PC-9 (cell line): ENCODE measurements at regions not wholly inside any gene's neighbourhood (a gene's known extent, or its start where the extent isn't known, plus 50 kb on each side); places are given as distances from the start of the nearest gene placed in this dataset.

Source experiments
- BruUV-seq: library from RNA; stranded (reverse); fragments of 400-500 nt; replicated peaks from 2 replicates; lab custom pipeline; 2021; lab: Mats Ljungman, UMichigan
- CTCF ChIA-PET: fragments of 300-600 bp; sonication (Branson Sonifier 250); formaldehyde crosslinking; loops from one replicate; lab custom pipeline; 2022; ENCODE audit warnings: antibody characterized with exemption; lab: Charles Lee
- POLR2A ChIA-PET: fragments of 300-600 bp; sonication (Branson Sonifier 250); formaldehyde crosslinking; loops from one replicate; lab custom pipeline; 2022; ENCODE audit warnings: antibody characterized with exemption; ENCODE audit not compliant: unreplicated experiment; lab: Charles Lee
- DNase-seq, 2 experiments: peaks; one replicate each; pipeline versions ENCODE4 v3.0.0 to v3.0.0-alpha.2; 2015 to 2022; ENCODE audit warnings: mixed read lengths in 1 of 2
- H2AFZ ChIP-seq: fragments of 200-600 bp; sonication (generic); 2 replicates; pipeline ENCODE4 v1.8.1; 2017; ENCODE audit warnings: antibody characterized with exemption
- H3F3A ChIP-seq: fragments of 200-600 bp; sonication (generic); 2 replicates; pipeline ENCODE4 v1.8.1; 2017; ENCODE audit warnings: antibody characterized with exemption, mild to moderate bottlenecking, low read depth; ENCODE audit not compliant: insufficient read depth
- H3K27ac ChIP-seq: fragments of 200-600 bp; sonication (generic); 2 replicates; pipeline ENCODE4 v1.6.1; 2016; ENCODE audit warnings: mixed run types
- H3K27me3 ChIP-seq: fragments of 200-600 bp; sonication (generic); 2 replicates; pipeline ENCODE4 v1.6.1; 2016; ENCODE audit warnings: low read depth, mixed run types; ENCODE audit not compliant: insufficient read depth
- H3K36me3 ChIP-seq: fragments of 200-600 bp; sonication (generic); 2 replicates; pipeline ENCODE4 v1.6.1; 2016; ENCODE audit warnings: low read depth, mixed run types
- H3K4me1 ChIP-seq: fragments of 200-600 bp; sonication (generic); replicated peaks from 2 replicates; pipeline ENCODE4 v1.6.1; 2016; ENCODE audit warnings: mixed run types; ENCODE audit not compliant: insufficient read depth
- H3K4me2 ChIP-seq: fragments of 200-600 bp; sonication (generic); 2 replicates; pipeline ENCODE4 v1.6.1; 2017; ENCODE audit warnings: mixed run types
- H3K4me3 ChIP-seq: fragments of 200-600 bp; sonication (generic); 2 replicates; pipeline ENCODE4 v1.6.1; 2016; ENCODE audit warnings: mixed run types
- H3K79me2 ChIP-seq: fragments of 200-600 bp; sonication (generic); 2 replicates; pipeline ENCODE4 v1.6.1; 2017; ENCODE audit warnings: low read depth, mixed run types
- H3K9me2 ChIP-seq: fragments of 200-600 bp; sonication (generic); 2 replicates; pipeline ENCODE4 v1.8.1; 2017; ENCODE audit warnings: mild to moderate bottlenecking; ENCODE audit not compliant: insufficient read depth
- H3K9me3 ChIP-seq: fragments of 200-600 bp; sonication (generic); 2 replicates; pipeline ENCODE4 v1.8.1; 2016; ENCODE audit warnings: low read depth; ENCODE audit not compliant: insufficient read depth
- H4K20me1 ChIP-seq: fragments of 200-600 bp; sonication (generic); 2 replicates; pipeline ENCODE4 v1.8.1; 2017; ENCODE audit not compliant: insufficient read depth
- EZH2 ChIP-seq: fragments of 200-600 bp; sonication (generic); IDR thresholded peaks from 2 replicates; pipeline ENCODE4 v1.8.0; 2017; ENCODE audit warnings: antibody characterized with exemption, low read depth
- intact Hi-C: fragments of 100-400 bp; cut with micrococcal nuclease; formaldehyde crosslinking; loops from one replicate; pipeline ENCODE4 v1.10.0; 2022; ENCODE audit not compliant: unreplicated experiment
- TF ChIP-seq, protein P1 (sequence below): fragments of 200-600 bp; sonication (generic); conservative IDR thresholded peaks from 2 replicates; pipeline ENCODE4 v1.6.1; 2017; ENCODE audit warnings: mixed run types, antibody characterized with exemption, mild to moderate bottlenecking, moderate library complexity

GRCh38 chr5:174433098-174433497 lies 291.3 kb upstream of the MSX2 start:
- Histone ChIP-seq H3F3A (no peaks in the 10 kb centered on the region), H3K9me3 (no peaks in the 10 kb centered on the region), H3K36me3 (no peaks in the 10 kb centered on the region), H2AFZ (no peak overlapping the region), H3K4me1 (no peaks in the 10 kb centered on the region), H3K27ac (no peak overlapping the region), H3K4me3 (no peak overlapping the region), H3K9me2 (no peaks in the 10 kb centered on the region), H3K27me3 (peaks cover 35% of the 10 kb centered on the region), H3K4me2 (no peak overlapping the region), H3K79me2 (no peaks in the 10 kb centered on the region), H4K20me1 (no peaks in the 10 kb centered on the region)
- POLR2A ChIA-PET, result no interaction called here
- DNase-seq, result no peak
- intact Hi-C loops, result no loop called here
- TF ChIP-seq EZH2, result no peak
- TF ChIP-seq, protein P1, sequence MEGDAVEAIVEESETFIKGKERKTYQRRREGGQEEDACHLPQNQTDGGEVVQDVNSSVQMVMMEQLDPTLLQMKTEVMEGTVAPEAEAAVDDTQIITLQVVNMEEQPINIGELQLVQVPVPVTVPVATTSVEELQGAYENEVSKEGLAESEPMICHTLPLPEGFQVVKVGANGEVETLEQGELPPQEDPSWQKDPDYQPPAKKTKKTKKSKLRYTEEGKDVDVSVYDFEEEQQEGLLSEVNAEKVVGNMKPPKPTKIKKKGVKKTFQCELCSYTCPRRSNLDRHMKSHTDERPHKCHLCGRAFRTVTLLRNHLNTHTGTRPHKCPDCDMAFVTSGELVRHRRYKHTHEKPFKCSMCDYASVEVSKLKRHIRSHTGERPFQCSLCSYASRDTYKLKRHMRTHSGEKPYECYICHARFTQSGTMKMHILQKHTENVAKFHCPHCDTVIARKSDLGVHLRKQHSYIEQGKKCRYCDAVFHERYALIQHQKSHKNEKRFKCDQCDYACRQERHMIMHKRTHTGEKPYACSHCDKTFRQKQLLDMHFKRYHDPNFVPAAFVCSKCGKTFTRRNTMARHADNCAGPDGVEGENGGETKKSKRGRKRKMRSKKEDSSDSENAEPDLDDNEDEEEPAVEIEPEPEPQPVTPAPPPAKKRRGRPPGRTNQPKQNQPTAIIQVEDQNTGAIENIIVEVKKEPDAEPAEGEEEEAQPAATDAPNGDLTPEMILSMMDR, result no peak
- no TSS peak for BruUV-seq
- CTCF ChIA-PET, result no interaction called here

GRCh38 chr5:174436750-174437149 lies 287.6 kb upstream of the MSX2 start:
- ChIA-PET POLR2A (no interaction called here), CTCF (no interaction called here)
- no peaks in the 10 kb centered on the region for H4K20me1 ChIP-seq
- H3K4me1 ChIP-seq, result no peaks in the 10 kb centered on the region
- BruUV-seq, result no TSS peak
- no peak overlapping the region for H3K27ac ChIP-seq
- H3K79me2 ChIP-seq, result no peaks in the 10 kb centered on the region
- peaks cover 5% of the 10 kb centered on the region for H3K27me3 ChIP-seq
- intact Hi-C loops, result no loop called here
- TF ChIP-seq EZH2, result no peak
- TF ChIP-seq, protein P1, result no peak
- DNase-seq, result no peak
- H3K4me2 ChIP-seq, result no peak overlapping the region
- H3K9me3 ChIP-seq, result no peaks in the 10 kb centered on the region
- no peak overlapping the region for H3K4me3 ChIP-seq
- H3K9me2 ChIP-seq, result no peaks in the 10 kb centered on the region
- no peaks in the 10 kb centered on the region for H3F3A ChIP-seq
- H3K36me3 ChIP-seq, result no peaks in the 10 kb centered on the region
- no peak overlapping the region for H2AFZ ChIP-seq

GRCh38 chr5:174444479-174445188 lies 279.7 kb upstream of the MSX2 start:
- Histone ChIP-seq H3F3A (no peaks in the 10 kb centered on the region), H3K9me2 (no peaks in the 10 kb centered on the region), H3K4me2 (no peak overlapping the region), H3K4me3 (no peak overlapping the region), H3K27me3 (peaks cover 22% of the 10 kb centered on the region), H3K36me3 (no peaks in the 10 kb centered on the region), H3K4me1 (no peaks in the 10 kb centered on the region), H3K27ac (no peak overlapping the region), H3K79me2 (no peaks in the 10 kb centered on the region), H4K20me1 (no peaks in the 10 kb centered on the region), H2AFZ (no peak overlapping the region), H3K9me3 (no peaks in the 10 kb centered on the region)
- no TSS peak for BruUV-seq
- no peak for TF ChIP-seq EZH2
- TF ChIP-seq, protein P1, result no peak
- intact Hi-C loops, result no loop called here
- DNase-seq, result no peak
- POLR2A ChIA-PET, result no interaction called here
- CTCF ChIA-PET, result no interaction called here
